ENCODE measurements at regions not wholly inside any gene's neighbourhood (a gene's known extent, or its start where the extent isn't known, plus 50 kb on each side); places are given as distances from the start of the nearest gene placed in this dataset.

DNA sequence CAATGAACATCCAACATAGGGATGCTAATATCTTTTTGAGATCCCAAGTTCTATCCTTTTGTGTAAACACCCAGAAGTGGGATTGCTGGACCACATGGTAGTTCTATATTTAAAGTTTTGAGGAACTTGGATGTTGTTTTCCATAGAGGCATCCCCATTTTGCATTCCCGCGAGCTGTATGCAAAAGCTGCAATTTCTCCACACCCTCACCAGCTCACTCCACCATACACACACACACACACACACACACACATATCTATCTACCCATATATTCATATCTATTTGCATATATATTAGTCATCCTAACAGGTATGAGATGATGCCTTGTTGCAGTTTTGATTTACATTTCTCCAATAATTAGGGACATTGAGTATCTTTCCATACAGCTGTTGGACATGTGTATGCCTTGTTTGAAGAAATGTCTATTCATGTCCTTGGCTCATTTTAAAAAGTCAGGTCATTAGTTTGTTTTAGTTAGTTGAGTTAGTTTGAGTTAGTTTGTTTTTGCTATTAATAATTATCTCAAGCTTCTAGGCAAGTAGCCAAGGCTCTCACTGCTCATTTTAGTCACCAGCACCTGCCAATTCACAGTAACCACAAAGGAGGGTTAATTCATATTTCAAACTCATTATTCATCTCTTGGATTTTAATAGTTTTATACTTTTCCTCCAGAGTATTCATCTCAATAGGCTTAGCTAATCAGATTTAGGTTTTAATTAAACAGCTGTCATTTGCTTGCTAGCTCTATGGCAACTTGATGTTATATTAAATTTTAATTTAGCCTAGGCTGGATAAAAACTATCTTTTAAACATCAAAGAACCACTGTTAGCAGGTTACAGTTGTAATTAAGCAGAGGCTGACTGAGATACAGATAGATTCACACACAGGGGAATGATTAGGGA lies 1435.9 kb upstream of the TMEM132C start (continued):
- TF ChIP-seq, protein P1, sequence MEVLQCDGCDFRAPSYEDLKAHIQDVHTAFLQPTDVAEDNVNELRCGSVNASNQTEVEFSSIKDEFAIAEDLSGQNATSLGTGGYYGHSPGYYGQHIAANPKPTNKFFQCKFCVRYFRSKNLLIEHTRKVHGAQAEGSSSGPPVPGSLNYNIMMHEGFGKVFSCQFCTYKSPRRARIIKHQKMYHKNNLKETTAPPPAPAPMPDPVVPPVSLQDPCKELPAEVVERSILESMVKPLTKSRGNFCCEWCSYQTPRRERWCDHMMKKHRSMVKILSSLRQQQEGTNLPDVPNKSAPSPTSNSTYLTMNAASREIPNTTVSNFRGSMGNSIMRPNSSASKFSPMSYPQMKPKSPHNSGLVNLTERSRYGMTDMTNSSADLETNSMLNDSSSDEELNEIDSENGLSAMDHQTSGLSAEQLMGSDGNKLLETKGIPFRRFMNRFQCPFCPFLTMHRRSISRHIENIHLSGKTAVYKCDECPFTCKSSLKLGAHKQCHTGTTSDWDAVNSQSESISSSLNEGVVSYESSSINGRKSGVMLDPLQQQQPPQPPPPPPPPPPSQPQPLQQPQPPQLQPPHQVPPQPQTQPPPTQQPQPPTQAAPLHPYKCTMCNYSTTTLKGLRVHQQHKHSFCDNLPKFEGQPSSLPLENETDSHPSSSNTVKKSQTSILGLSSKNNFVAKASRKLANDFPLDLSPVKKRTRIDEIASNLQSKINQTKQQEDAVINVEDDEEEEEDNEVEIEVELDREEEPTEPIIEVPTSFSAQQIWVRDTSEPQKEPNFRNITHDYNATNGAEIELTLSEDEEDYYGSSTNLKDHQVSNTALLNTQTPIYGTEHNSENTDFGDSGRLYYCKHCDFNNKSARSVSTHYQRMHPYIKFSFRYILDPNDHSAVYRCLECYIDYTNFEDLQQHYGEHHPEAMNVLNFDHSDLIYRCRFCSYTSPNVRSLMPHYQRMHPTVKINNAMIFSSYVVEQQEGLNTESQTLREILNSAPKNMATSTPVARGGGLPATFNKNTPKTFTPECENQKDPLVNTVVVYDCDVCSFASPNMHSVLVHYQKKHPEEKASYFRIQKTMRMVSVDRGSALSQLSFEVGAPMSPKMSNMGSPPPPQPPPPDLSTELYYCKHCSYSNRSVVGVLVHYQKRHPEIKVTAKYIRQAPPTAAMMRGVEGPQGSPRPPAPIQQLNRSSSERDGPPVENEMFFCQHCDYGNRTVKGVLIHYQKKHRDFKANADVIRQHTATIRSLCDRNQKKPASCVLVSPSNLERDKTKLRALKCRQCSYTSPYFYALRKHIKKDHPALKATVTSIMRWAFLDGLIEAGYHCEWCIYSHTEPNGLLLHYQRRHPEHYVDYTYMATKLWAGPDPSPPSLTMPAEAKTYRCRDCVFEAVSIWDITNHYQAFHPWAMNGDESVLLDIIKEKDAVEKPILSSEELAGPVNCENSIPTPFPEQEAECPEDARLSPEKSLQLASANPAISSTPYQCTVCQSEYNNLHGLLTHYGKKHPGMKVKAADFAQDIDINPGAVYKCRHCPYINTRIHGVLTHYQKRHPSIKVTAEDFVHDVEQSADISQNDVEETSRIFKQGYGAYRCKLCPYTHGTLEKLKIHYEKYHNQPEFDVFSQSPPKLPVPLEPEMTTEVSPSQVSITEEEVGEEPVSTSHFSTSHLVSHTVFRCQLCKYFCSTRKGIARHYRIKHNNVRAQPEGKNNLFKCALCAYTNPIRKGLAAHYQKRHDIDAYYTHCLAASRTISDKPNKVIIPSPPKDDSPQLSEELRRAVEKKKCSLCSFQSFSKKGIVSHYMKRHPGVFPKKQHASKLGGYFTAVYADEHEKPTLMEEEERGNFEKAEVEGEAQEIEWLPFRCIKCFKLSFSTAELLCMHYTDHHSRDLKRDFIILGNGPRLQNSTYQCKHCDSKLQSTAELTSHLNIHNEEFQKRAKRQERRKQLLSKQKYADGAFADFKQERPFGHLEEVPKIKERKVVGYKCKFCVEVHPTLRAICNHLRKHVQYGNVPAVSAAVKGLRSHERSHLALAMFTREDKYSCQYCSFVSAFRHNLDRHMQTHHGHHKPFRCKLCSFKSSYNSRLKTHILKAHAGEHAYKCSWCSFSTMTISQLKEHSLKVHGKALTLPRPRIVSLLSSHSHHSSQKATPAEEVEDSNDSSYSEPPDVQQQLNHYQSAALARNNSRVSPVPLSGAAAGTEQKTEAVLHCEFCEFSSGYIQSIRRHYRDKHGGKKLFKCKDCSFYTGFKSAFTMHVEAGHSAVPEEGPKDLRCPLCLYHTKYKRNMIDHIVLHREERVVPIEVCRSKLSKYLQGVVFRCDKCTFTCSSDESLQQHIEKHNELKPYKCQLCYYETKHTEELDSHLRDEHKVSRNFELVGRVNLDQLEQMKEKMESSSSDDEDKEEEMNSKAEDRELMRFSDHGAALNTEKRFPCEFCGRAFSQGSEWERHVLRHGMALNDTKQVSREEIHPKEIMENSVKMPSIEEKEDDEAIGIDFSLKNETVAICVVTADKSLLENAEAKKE (CRISPR knock-in tag; IDR thresholded peaks at IDR 0.05) = no peak
- no peak for TF ChIP-seq JUNB (IDR thresholded peaks at IDR 0.05; ENCODE audit: unreplicated experiment)

DNA sequence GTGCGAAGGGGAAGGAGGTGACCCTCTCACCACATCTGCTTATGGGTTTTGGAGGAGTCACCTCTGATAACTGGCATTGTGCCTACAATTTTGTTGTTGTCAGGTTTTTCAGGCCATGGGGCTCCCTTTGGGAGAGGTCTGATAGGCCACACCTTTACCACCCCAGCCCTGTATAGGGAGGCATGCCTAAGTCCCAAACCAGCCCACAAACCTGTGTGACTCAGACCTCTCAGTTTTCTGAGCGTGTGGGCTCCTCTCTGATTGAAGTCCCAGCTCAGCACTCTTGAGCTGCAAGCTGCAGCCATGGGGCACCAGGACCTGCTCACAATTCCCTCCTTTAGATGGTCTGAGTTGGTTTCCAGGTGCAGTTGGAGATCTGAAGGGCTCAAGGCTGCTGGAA lies 1429.3 kb upstream of the TMEM132C start:
- TF ChIP-seq, protein P2, sequence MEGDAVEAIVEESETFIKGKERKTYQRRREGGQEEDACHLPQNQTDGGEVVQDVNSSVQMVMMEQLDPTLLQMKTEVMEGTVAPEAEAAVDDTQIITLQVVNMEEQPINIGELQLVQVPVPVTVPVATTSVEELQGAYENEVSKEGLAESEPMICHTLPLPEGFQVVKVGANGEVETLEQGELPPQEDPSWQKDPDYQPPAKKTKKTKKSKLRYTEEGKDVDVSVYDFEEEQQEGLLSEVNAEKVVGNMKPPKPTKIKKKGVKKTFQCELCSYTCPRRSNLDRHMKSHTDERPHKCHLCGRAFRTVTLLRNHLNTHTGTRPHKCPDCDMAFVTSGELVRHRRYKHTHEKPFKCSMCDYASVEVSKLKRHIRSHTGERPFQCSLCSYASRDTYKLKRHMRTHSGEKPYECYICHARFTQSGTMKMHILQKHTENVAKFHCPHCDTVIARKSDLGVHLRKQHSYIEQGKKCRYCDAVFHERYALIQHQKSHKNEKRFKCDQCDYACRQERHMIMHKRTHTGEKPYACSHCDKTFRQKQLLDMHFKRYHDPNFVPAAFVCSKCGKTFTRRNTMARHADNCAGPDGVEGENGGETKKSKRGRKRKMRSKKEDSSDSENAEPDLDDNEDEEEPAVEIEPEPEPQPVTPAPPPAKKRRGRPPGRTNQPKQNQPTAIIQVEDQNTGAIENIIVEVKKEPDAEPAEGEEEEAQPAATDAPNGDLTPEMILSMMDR (conservative IDR thresholded peaks at IDR 0.05; ENCODE audit: low read depth in 2 of 2) = no peak
- TF ChIP-seq, protein P1 (CRISPR knock-in tag; IDR thresholded peaks at IDR 0.05) = no peak
- no peaks in the 10 kb centered on the region for H3F3A ChIP-seq (replicated peaks; ENCODE audit: low read depth)
- DNase-seq (ENCODE audit: low spot score) = no peak
- no peak overlapping the region for H3K4me2 ChIP-seq
- H3K27me3 ChIP-seq (ENCODE audit: insufficient read depth) = no peaks in the 10 kb centered on the region
- peaks cover 7% of the 10 kb centered on the region for H3K27me3 Mint-ChIP-seq (ENCODE audit: insufficient read depth, low read depth, poor library complexity)
- H3K4me3 ChIP-seq = no peak overlapping the region
- no peak overlapping the region for H3K27ac Mint-ChIP-seq
- no peak for ATAC-seq
- H3K36me3 Mint-ChIP-seq (ENCODE audit: low read depth) = peaks cover 38% of the 10 kb centered on the region; the same call in 2 of the 3 replicates
- H3K79me2 ChIP-seq (replicated peaks; ENCODE audit: insufficient read depth) = no peaks in the 10 kb centered on the region
- no peaks in the 10 kb centered on the region for H3K4me1 ChIP-seq (ENCODE audit: insufficient read depth)
- no peak overlapping the region for H2AFZ ChIP-seq
- no peak overlapping the region for H3K27ac ChIP-seq (ENCODE audit: low read depth)
- H4K20me1 ChIP-seq (replicated peaks; ENCODE audit: insufficient read depth) = no peaks in the 10 kb centered on the region
- peaks cover 12% of the 10 kb centered on the region for H3K36me3 ChIP-seq (ENCODE audit: insufficient read depth)
- H3K9me3 Mint-ChIP-seq = peaks cover 99% of the 10 kb centered on the region
- H3K4me3 Mint-ChIP-seq = no peak overlapping the region
- H3K9me2 ChIP-seq (ENCODE audit: insufficient read depth) = no peaks in the 10 kb centered on the region
- H3K4me1 Mint-ChIP-seq = no peaks in the 10 kb centered on the region
